Testis (tissue), 2 donors: ENCODE measurements at regions not wholly inside any gene's neighbourhood (a gene's known extent, or its start where the extent isn't known, plus 50 kb on each side); places are given as distances from the start of the nearest gene placed in this dataset.

Experiments
- POLR2A ChIP-seq: fragments of 450-650 bp; IDR thresholded peaks from one replicate; pipeline ENCODE4 v1.6.1; 2017; ENCODE audit warnings: antibody characterized with exemption, mild to moderate bottlenecking, moderate library complexity
- TF ChIP-seq, protein P1 (sequence below), 3 experiments: fragments of 450-650 bp in 2 of 3; fragments of 200-600 bp in 1 of 3; sonication (generic) in 1 of 3; IDR thresholded peaks; one replicate each; pipeline ENCODE4 v1.5.1; 2016 to 2019; ENCODE audit warnings: antibody characterized with exemption in 3 of 3, mild to moderate bottlenecking in 2 of 3, moderate library complexity in 1 of 3

- TF ChIP-seq, protein P1, sequence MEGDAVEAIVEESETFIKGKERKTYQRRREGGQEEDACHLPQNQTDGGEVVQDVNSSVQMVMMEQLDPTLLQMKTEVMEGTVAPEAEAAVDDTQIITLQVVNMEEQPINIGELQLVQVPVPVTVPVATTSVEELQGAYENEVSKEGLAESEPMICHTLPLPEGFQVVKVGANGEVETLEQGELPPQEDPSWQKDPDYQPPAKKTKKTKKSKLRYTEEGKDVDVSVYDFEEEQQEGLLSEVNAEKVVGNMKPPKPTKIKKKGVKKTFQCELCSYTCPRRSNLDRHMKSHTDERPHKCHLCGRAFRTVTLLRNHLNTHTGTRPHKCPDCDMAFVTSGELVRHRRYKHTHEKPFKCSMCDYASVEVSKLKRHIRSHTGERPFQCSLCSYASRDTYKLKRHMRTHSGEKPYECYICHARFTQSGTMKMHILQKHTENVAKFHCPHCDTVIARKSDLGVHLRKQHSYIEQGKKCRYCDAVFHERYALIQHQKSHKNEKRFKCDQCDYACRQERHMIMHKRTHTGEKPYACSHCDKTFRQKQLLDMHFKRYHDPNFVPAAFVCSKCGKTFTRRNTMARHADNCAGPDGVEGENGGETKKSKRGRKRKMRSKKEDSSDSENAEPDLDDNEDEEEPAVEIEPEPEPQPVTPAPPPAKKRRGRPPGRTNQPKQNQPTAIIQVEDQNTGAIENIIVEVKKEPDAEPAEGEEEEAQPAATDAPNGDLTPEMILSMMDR (IDR thresholded peaks at IDR 0.05): no peak
- no peak for TF ChIP-seq POLR2A
Observed at GRCh38 chr7:118802726-118803125, 578.2 kb downstream of the ANKRD7 start.
